ENCODE measurements at regions not wholly inside any gene's neighbourhood (a gene's known extent, or its start where the extent isn't known, plus 50 kb on each side); places are given as distances from the start of the nearest gene placed in this dataset.

GRCh38 chr6:93496548-93496947 lies 77.2 kb upstream of the EPHA7 start:
- ChIA-PET CTCF (no interaction called here), POLR2A (no interaction called here), RAD21 (ENCODE audit: low non-redundant PET in 1 of 2, low total read pairs in 2 of 2, uncharacterized antibody in 2 of 2, unreplicated experiment in 2 of 2) (no interaction called here)
- H3K4me1 ChIP-seq (ENCODE audit: control insufficient read depth in 1 of 2, insufficient read depth in 2 of 2, low read length in 2 of 2), result no peaks in the 10 kb centered on the region
- H2AFZ ChIP-seq (ENCODE audit: low read depth, low read length, poor library complexity, severe bottlenecking), result no peak overlapping the region
- intact Hi-C loops (cut with micrococcal nuclease), result no loop called here
- DNase-seq (ENCODE audit: low read depth, low spot score) (no peak), ATAC-seq (no peak)
- no peak overlapping the region for H3K4me3 ChIP-seq (replicated peaks in 1 of 2; ENCODE audit: low read depth in 1 of 2, low read length in 2 of 2)
- no peaks in the 10 kb centered on the region for H4K20me1 ChIP-seq (ENCODE audit: insufficient read depth)
- no peak overlapping the region for H3K9ac ChIP-seq (ENCODE audit: low read length)
- H3K9me2 ChIP-seq (ENCODE audit: insufficient read depth), result no peaks in the 10 kb centered on the region
- TF ChIP-seq JUND (IDR thresholded peaks at IDR 0.05) (no peak), MAX (IDR thresholded peaks at IDR 0.05) (no peak), ZNF274 (IDR thresholded peaks at IDR 0.05; ENCODE audit: low read depth, low read length) (no peak), FOSL1 (IDR thresholded peaks at IDR 0.05; ENCODE audit: low read depth) (no peak), SRF (IDR thresholded peaks at IDR 0.05; ENCODE audit: low read depth) (no peak), RAD21 (IDR thresholded peaks at IDR 0.05; ENCODE audit: low read depth) (no peak), SP1 (IDR thresholded peaks at IDR 0.05; ENCODE audit: low read depth) (no peak), EZH2 (IDR thresholded peaks at IDR 0.05) (no peak), CEBPB (IDR thresholded peaks at IDR 0.05; ENCODE audit: low read depth) (no peak), POLR2A (IDR thresholded peaks at IDR 0.05; ENCODE audit: borderline replicate concordance, extremely low read depth, insufficient read depth, insufficient read length) (no peak), POLR2AphosphoS5 (IDR thresholded peaks at IDR 0.05; ENCODE audit: low read depth, low read length) (no peak), ATF3 (IDR thresholded peaks at IDR 0.05) (no peak), EGR1 (IDR thresholded peaks at IDR 0.05; ENCODE audit: low read depth) (no peak), ZFX (IDR thresholded peaks at IDR 0.05) (no peak), YY1 (IDR thresholded peaks at IDR 0.05; ENCODE audit: extremely low read depth, insufficient replicate concordance, low read depth, low read length) (no peak), SIN3A (IDR thresholded peaks at IDR 0.05; ENCODE audit: low read depth) (no peak), CBX3 (IDR thresholded peaks at IDR 0.05; ENCODE audit: low read depth) (no peak)
- TF ChIP-seq, protein P1, sequence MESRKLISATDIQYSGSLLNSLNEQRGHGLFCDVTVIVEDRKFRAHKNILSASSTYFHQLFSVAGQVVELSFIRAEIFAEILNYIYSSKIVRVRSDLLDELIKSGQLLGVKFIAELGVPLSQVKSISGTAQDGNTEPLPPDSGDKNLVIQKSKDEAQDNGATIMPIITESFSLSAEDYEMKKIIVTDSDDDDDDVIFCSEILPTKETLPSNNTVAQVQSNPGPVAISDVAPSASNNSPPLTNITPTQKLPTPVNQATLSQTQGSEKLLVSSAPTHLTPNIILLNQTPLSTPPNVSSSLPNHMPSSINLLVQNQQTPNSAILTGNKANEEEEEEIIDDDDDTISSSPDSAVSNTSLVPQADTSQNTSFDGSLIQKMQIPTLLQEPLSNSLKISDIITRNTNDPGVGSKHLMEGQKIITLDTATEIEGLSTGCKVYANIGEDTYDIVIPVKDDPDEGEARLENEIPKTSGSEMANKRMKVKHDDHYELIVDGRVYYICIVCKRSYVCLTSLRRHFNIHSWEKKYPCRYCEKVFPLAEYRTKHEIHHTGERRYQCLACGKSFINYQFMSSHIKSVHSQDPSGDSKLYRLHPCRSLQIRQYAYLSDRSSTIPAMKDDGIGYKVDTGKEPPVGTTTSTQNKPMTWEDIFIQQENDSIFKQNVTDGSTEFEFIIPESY (IDR thresholded peaks at IDR 0.05; ENCODE audit: extremely low read depth, insufficient replicate concordance, low read length), result no peak
- TF ChIP-seq, protein P2, sequence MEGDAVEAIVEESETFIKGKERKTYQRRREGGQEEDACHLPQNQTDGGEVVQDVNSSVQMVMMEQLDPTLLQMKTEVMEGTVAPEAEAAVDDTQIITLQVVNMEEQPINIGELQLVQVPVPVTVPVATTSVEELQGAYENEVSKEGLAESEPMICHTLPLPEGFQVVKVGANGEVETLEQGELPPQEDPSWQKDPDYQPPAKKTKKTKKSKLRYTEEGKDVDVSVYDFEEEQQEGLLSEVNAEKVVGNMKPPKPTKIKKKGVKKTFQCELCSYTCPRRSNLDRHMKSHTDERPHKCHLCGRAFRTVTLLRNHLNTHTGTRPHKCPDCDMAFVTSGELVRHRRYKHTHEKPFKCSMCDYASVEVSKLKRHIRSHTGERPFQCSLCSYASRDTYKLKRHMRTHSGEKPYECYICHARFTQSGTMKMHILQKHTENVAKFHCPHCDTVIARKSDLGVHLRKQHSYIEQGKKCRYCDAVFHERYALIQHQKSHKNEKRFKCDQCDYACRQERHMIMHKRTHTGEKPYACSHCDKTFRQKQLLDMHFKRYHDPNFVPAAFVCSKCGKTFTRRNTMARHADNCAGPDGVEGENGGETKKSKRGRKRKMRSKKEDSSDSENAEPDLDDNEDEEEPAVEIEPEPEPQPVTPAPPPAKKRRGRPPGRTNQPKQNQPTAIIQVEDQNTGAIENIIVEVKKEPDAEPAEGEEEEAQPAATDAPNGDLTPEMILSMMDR (IDR thresholded peaks at IDR 0.05 in 2 of 3, conservative IDR thresholded peaks at IDR 0.05 in 1 of 3; ENCODE audit: borderline replicate concordance in 1 of 3, insufficient read depth in 1 of 3, low read depth in 2 of 3, low read length in 2 of 3), result no peak
- TF ChIP-seq, protein P3, sequence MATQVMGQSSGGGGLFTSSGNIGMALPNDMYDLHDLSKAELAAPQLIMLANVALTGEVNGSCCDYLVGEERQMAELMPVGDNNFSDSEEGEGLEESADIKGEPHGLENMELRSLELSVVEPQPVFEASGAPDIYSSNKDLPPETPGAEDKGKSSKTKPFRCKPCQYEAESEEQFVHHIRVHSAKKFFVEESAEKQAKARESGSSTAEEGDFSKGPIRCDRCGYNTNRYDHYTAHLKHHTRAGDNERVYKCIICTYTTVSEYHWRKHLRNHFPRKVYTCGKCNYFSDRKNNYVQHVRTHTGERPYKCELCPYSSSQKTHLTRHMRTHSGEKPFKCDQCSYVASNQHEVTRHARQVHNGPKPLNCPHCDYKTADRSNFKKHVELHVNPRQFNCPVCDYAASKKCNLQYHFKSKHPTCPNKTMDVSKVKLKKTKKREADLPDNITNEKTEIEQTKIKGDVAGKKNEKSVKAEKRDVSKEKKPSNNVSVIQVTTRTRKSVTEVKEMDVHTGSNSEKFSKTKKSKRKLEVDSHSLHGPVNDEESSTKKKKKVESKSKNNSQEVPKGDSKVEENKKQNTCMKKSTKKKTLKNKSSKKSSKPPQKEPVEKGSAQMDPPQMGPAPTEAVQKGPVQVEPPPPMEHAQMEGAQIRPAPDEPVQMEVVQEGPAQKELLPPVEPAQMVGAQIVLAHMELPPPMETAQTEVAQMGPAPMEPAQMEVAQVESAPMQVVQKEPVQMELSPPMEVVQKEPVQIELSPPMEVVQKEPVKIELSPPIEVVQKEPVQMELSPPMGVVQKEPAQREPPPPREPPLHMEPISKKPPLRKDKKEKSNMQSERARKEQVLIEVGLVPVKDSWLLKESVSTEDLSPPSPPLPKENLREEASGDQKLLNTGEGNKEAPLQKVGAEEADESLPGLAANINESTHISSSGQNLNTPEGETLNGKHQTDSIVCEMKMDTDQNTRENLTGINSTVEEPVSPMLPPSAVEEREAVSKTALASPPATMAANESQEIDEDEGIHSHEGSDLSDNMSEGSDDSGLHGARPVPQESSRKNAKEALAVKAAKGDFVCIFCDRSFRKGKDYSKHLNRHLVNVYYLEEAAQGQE (IDR thresholded peaks at IDR 0.05; ENCODE audit: low read depth), result no peak
- no peak overlapping the region for H3K4me2 ChIP-seq (ENCODE audit: low read length)
- H3K79me2 ChIP-seq (ENCODE audit: insufficient read depth, low read length), result no peaks in the 10 kb centered on the region
- H3K27ac ChIP-seq (ENCODE audit: low read depth, low read length), result no peak overlapping the region
- no peaks in the 10 kb centered on the region for H3K27me3 ChIP-seq (ENCODE audit: insufficient read depth, low read length)
- no TSS peak for BruUV-seq (replicated peaks)
- H3K9me3 ChIP-seq (ENCODE audit: control insufficient read depth in 1 of 2, insufficient read depth in 1 of 2, low read depth in 1 of 2, low read length in 2 of 2), result peaks cover 3 to 8% of the 10 kb centered on the region in 2 experiments; a peak in 1 of 4 replicates
- H3K36me3 ChIP-seq (ENCODE audit: control insufficient read depth in 1 of 2, insufficient read depth in 2 of 2, low read length in 2 of 2), result no peaks in the 10 kb centered on the region

All from HCT116 (cell line).